ENCODE measurements at regions not wholly inside any gene's neighbourhood (a gene's known extent, or its start where the extent isn't known, plus 50 kb on each side); places are given as distances from the start of the nearest gene placed in this dataset.

GRCh38 chr10:121422096-121422495, 176.1 kb downstream of the FGFR2 start:
- no peak for DNase-seq (ENCODE audit: low read depth)

- no peak for DNase-seq (ENCODE audit: low read depth)
These were observed 172.6 kb downstream of the FGFR2 start for GRCh38 chr10:121425623-121426022.

GRCh38 chr10:121426307-121426706, 171.9 kb downstream of the FGFR2 start:
- no peak for DNase-seq (ENCODE audit: low read depth)

Measured in non-pigmented ciliary epithelial cell (primary cell).